Naive thymus-derived CD4-positive, alpha-beta T cell (primary cell): ENCODE measurements at regions not wholly inside any gene's neighbourhood (a gene's known extent, or its start where the extent isn't known, plus 50 kb on each side); places are given as distances from the start of the nearest gene placed in this dataset.

Experiments
- ATAC-seq: fragments of 150-1000 bp; cut with Tn5 transposase; 2 replicates; pipeline ENCODE4 v1.10.0; 2021; ENCODE audit warnings: mild to moderate bottlenecking, moderate library complexity
- CTCF ChIA-PET: fragments of 350-600 bp; sonication (Branson Sonifier 250); formaldehyde crosslinking; loops from one replicate; lab custom pipeline; 2021; ENCODE audit warnings: antibody characterized with exemption; lab: Charles Lee
- POLR2A ChIA-PET: fragments of 350-600 bp; sonication (Branson Sonifier 250); formaldehyde crosslinking; loops from one replicate; lab custom pipeline; 2021; ENCODE audit warnings: antibody characterized with exemption, inconsistent platforms; lab: Charles Lee
- DNase-seq, 9 donors: peaks; one replicate each; pipeline versions ENCODE4 v3.0.0 to v3.0.0-alpha.2; 2020 to 2022; ENCODE audit warnings: mixed read lengths in 1 of 9
- H3K27ac ChIP-seq: one replicate; pipeline ENCODE4 v1.7.0; 2013; ENCODE audit warnings: mild to moderate bottlenecking, low read depth, low read length, moderate library complexity
- H3K27me3 ChIP-seq, 2 donors: one replicate each; pipeline ENCODE4 v1.7.0; 2013; ENCODE audit warnings: low read length in 2 of 2, mild to moderate bottlenecking in 2 of 2, moderate library complexity in 2 of 2; ENCODE audit not compliant: control insufficient read depth in 2 of 2, insufficient read depth in 2 of 2
- H3K36me3 ChIP-seq, 3 experiments: 1 replicate in 2 of 3; 2 replicates in 1 of 3; pipeline ENCODE4 v1.7.0; 2013; ENCODE audit warnings: low read length in 3 of 3, mild to moderate bottlenecking in 3 of 3, moderate library complexity in 1 of 3; ENCODE audit not compliant: insufficient read depth in 3 of 3, control insufficient read depth in 2 of 3
- H3K4me1 ChIP-seq, 2 donors: one replicate each; pipeline ENCODE4 v1.7.0; 2013; ENCODE audit warnings: low read length in 2 of 2, mild to moderate bottlenecking in 2 of 2, moderate library complexity in 1 of 2; ENCODE audit not compliant: control insufficient read depth in 2 of 2, insufficient read depth in 2 of 2
- H3K4me3 ChIP-seq: 2 replicates; pipeline ENCODE4 v1.7.0; 2013; ENCODE audit warnings: mild to moderate bottlenecking, low read length
- H3K9me3 ChIP-seq, 3 experiments: 1 replicate in 2 of 3; 2 replicates in 1 of 3; pipeline ENCODE4 v1.7.0; 2013; ENCODE audit warnings: low read length in 3 of 3; ENCODE audit not compliant: control insufficient read depth in 2 of 3
- H3K27ac Mint-ChIP-seq, 9 donors: one replicate each; pipeline ENCODE4 v1.8.0; 2020 to 2022; ENCODE audit warnings: mixed read lengths in 9 of 9, mild to moderate bottlenecking in 8 of 9, moderate library complexity in 5 of 9, inconsistent platforms in 2 of 9
- H3K27me3 Mint-ChIP-seq, 5 donors: one replicate each; pipeline ENCODE4 v1.8.0; 2021 to 2022; ENCODE audit warnings: mixed read lengths in 5 of 5, mild to moderate bottlenecking in 1 of 5
- H3K36me3 Mint-ChIP-seq, 5 donors: one replicate each; pipeline ENCODE4 v1.8.0; 2020 to 2022; ENCODE audit warnings: mixed read lengths in 5 of 5, mild to moderate bottlenecking in 3 of 5, inconsistent platforms in 1 of 5
- H3K4me1 Mint-ChIP-seq, 7 donors: one replicate each; pipeline ENCODE4 v1.8.0; 2020 to 2022; ENCODE audit warnings: mixed read lengths in 7 of 7, mild to moderate bottlenecking in 3 of 7, inconsistent platforms in 1 of 7
- H3K4me3 Mint-ChIP-seq, 10 donors: one replicate each; pipeline ENCODE4 v1.8.0; 2020 to 2022; ENCODE audit warnings: mild to moderate bottlenecking in 10 of 10, mixed read lengths in 10 of 10, moderate library complexity in 6 of 10, inconsistent platforms in 2 of 10
- H3K9me3 Mint-ChIP-seq, 11 donors: one replicate each; pipeline ENCODE4 v1.8.0; 2020 to 2022; ENCODE audit warnings: mixed read lengths in 11 of 11, mild to moderate bottlenecking in 4 of 11, inconsistent platforms in 1 of 11, moderate library complexity in 1 of 11
- intact Hi-C, 2 donors: fragments of 100-400 bp; cut with micrococcal nuclease; formaldehyde crosslinking; loops; one replicate each; pipeline ENCODE4 v1.15.1; 2023

GRCh38 chr9:90385146-90385545, 257.5 kb downstream of the DIRAS2 start:
- Mint-ChIP-seq H3K36me3 (no peaks in the 10 kb centered on the region), H3K27ac (no peak overlapping the region), H3K4me3 (no peak overlapping the region), H3K4me1 (peaks cover 0 to 1% (median 0%) of the 10 kb centered on the region in 7 donors), H3K9me3 (peaks cover 0 to 4% (median 0%) of the 10 kb centered on the region in 11 donors), H3K27me3 (peaks cover 11 to 42% (median 26%) of the 10 kb centered on the region in 5 donors)
- ChIA-PET CTCF (no interaction called here), POLR2A (no interaction called here)
- no peaks in the 10 kb centered on the region for H3K4me1 ChIP-seq
- ATAC-seq, result no peak
- no peaks in the 10 kb centered on the region for H3K9me3 ChIP-seq
- no peak overlapping the region for H3K27ac ChIP-seq
- no peak for DNase-seq
- no peaks in the 10 kb centered on the region for H3K27me3 ChIP-seq
- intact Hi-C loops, result no loop called here
- no peaks in the 10 kb centered on the region for H3K36me3 ChIP-seq
- H3K4me3 ChIP-seq, result no peak overlapping the region

DNA sequence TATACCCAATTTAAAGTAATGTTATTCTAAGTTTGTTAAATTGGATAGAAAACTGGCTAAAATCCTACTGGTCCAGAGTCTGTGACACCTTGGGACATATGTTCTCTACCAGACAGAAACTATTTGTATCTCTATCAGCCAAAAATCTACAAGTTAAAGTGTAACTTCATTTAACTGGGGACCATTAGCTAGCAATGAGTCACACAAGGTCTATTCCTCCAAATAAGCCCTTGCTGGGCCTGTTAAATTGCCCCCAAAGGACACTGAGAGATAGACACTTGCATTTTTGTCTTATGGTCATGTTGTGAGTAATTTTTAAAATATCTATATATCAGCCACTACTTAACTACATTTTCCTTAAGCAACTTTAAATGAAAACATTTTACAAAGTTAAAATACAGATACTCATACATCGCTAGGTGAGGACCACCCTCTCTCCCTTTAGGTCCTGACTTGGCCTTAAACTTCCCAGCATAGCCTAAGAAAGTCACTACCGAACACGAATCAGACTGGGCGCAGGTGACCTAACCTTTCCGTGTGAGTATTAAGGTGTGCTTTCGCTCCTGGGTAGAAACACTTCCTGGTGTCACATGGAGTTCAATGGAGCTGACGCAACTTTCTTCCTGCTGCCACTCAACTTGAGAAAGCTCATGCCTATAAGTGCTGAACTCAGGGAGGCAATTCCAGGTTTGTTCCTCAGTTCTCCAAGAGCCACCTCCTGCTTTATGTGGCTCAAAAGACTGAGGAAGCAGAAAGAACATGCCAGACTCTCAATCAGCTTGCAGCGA, 249.1 kb downstream of the DIRAS2 start:
- Mint-ChIP-seq H3K4me3 (no peak overlapping the region), H3K27ac (no peak overlapping the region), H3K9me3 (no peaks in the 10 kb centered on the region), H3K27me3 (peaks cover 7 to 18% (median 10%) of the 10 kb centered on the region in 5 donors), H3K4me1 (peaks cover 0 to 1% (median 0%) of the 10 kb centered on the region in 7 donors), H3K36me3 (no peaks in the 10 kb centered on the region)
- POLR2A ChIA-PET, result no interaction called here
- H3K36me3 ChIP-seq, result no peaks in the 10 kb centered on the region
- no peak for ATAC-seq
- H3K4me3 ChIP-seq, result no peak overlapping the region
- H3K27me3 ChIP-seq, result no peaks in the 10 kb centered on the region
- no peaks in the 10 kb centered on the region for H3K9me3 ChIP-seq
- CTCF ChIA-PET, result no interaction called here
- H3K4me1 ChIP-seq, result no peaks in the 10 kb centered on the region
- DNase-seq, result no peak
- H3K27ac ChIP-seq, result no peak overlapping the region
- intact Hi-C loops, result no loop called here

DNA sequence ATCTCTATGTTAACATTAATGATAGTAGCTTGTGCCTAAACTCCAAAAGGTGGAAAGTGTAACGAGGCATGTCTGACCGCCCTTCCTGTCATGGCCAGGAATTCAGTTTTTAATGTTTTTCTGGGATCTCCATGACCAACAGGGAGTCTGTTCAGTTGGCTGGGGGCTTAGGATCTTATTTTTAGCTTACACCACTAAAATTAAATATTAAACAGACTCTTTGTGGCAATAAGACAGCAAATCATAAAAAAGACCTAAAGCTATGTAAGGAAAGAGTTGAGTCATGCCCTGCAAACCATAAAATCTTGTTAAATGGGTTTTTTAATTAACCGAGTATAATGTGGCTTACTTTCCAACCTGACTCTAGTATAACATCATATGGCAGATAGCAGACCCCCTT, 247.8 kb downstream of the DIRAS2 start:
- Histone ChIP-seq H3K27ac (no peak overlapping the region), H3K9me3 (no peaks in the 10 kb centered on the region), H3K4me3 (no peak overlapping the region), H3K4me1 (no peaks in the 10 kb centered on the region), H3K36me3 (no peaks in the 10 kb centered on the region), H3K27me3 (no peaks in the 10 kb centered on the region)
- ATAC-seq (no peak), DNase-seq (no peak)
- intact Hi-C loops, result no loop called here
- H3K27me3 Mint-ChIP-seq, result peaks cover 3 to 19% (median 11%) of the 10 kb centered on the region in 5 donors
- H3K36me3 Mint-ChIP-seq, result no peaks in the 10 kb centered on the region
- no peak overlapping the region for H3K27ac Mint-ChIP-seq
- H3K4me1 Mint-ChIP-seq, result no peaks in the 10 kb centered on the region
- H3K9me3 Mint-ChIP-seq, result no peaks in the 10 kb centered on the region
- POLR2A ChIA-PET, result no interaction called here
- CTCF ChIA-PET, result no interaction called here
- H3K4me3 Mint-ChIP-seq, result no peak overlapping the region

DNA sequence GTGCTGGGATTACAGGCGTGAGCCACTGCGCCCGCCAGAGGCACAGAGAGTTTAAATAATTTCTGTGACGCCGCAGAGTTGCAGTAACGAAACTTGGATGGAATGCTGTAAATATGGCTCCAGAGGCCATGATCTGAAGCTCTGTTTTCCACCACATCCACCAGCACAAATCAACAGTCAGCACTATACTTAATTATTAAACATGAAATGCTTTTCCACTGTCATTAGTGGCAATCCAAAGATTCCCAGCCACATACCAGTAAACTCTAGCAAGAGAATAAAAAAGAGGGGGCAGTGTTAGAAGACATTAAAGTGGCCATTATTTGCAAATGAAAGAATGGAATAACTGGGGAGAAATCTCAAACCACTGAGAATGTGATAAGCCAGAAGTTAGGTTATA, 242.5 kb downstream of the DIRAS2 start:
- H3K27ac ChIP-seq, result no peak overlapping the region
- no peaks in the 10 kb centered on the region for H3K36me3 ChIP-seq
- Mint-ChIP-seq H3K36me3 (no peaks in the 10 kb centered on the region), H3K9me3 (no peaks in the 10 kb centered on the region), H3K27me3 (peaks cover 3 to 26% (median 20%) of the 10 kb centered on the region in 5 donors), H3K27ac (no peak overlapping the region), H3K4me1 (no peaks in the 10 kb centered on the region), H3K4me3 (no peak overlapping the region)
- H3K9me3 ChIP-seq, result no peaks in the 10 kb centered on the region
- no peak for DNase-seq
- ChIA-PET CTCF (no interaction called here), POLR2A (no interaction called here)
- H3K4me1 ChIP-seq, result no peaks in the 10 kb centered on the region
- intact Hi-C loops, result no loop called here
- H3K4me3 ChIP-seq, result no peak overlapping the region
- H3K27me3 ChIP-seq, result no peaks in the 10 kb centered on the region
- no peak for ATAC-seq

- ATAC-seq (no peak), DNase-seq (no peak)
- POLR2A ChIA-PET, result no interaction called here
- Histone ChIP-seq H3K4me1 (no peaks in the 10 kb centered on the region), H3K27ac (no peak overlapping the region), H3K4me3 (no peak overlapping the region), H3K9me3 (peaks cover 0 to 8% (median 0%) of the 10 kb centered on the region in 3 experiments), H3K27me3 (no peaks in the 10 kb centered on the region), H3K36me3 (no peaks in the 10 kb centered on the region)
- Mint-ChIP-seq H3K4me3 (no peak overlapping the region), H3K27me3 (peaks cover 7 to 26% (median 14%) of the 10 kb centered on the region in 5 donors), H3K4me1 (no peaks in the 10 kb centered on the region), H3K36me3 (no peaks in the 10 kb centered on the region), H3K27ac (no peak overlapping the region), H3K9me3 (peaks cover 0 to 28% (median 9%) of the 10 kb centered on the region in 11 donors)
- intact Hi-C loops, result no loop called here
- CTCF ChIA-PET, result no interaction called here
Measured at GRCh38 chr9:90408659-90409058, 234.0 kb downstream of the DIRAS2 start.

GRCh38 chr9:90419221-90419851, 223.3 kb downstream of the DIRAS2 start:
- Histone ChIP-seq H3K27me3 (no peaks in the 10 kb centered on the region), H3K4me1 (no peaks in the 10 kb centered on the region), H3K36me3 (no peaks in the 10 kb centered on the region), H3K9me3 (no peaks in the 10 kb centered on the region), H3K4me3 (no peak overlapping the region), H3K27ac (no peak overlapping the region)
- Mint-ChIP-seq H3K4me1 (no peaks in the 10 kb centered on the region), H3K36me3 (no peaks in the 10 kb centered on the region), H3K4me3 (no peak overlapping the region), H3K27me3 (peaks cover 4 to 13% (median 5%) of the 10 kb centered on the region in 5 donors), H3K9me3 (no peaks in the 10 kb centered on the region), H3K27ac (peak overlapping the region in 1 of 9 donors; percentile 74)
- ChIA-PET CTCF (no interaction called here), POLR2A (no interaction called here)
- ATAC-seq (no peak), DNase-seq (no peak)
- intact Hi-C loops, result no loop called here

- DNase-seq, result no peak
- Mint-ChIP-seq H3K27ac (no peak overlapping the region), H3K4me3 (no peak overlapping the region), H3K9me3 (no peaks in the 10 kb centered on the region), H3K4me1 (peaks cover 0 to 4% (median 0%) of the 10 kb centered on the region in 7 donors), H3K36me3 (no peaks in the 10 kb centered on the region), H3K27me3 (peaks cover 4 to 15% (median 6%) of the 10 kb centered on the region in 5 donors)
- ATAC-seq, result no peak
- no peaks in the 10 kb centered on the region for H3K27me3 ChIP-seq
- H3K4me3 ChIP-seq, result no peak overlapping the region
- CTCF ChIA-PET, result no interaction called here
- H3K36me3 ChIP-seq, result no peaks in the 10 kb centered on the region
- no peaks in the 10 kb centered on the region for H3K9me3 ChIP-seq
- H3K4me1 ChIP-seq, result no peaks in the 10 kb centered on the region
- no peak overlapping the region for H3K27ac ChIP-seq
- POLR2A ChIA-PET, result no interaction called here
- intact Hi-C loops, result no loop called here
Measured at GRCh38 chr9:90420211-90420610, 222.4 kb downstream of the DIRAS2 start.
